KMS-11 (cell line): ENCODE measurements at regions not wholly inside any gene's neighbourhood (a gene's known extent, or its start where the extent isn't known, plus 50 kb on each side); places are given as distances from the start of the nearest gene placed in this dataset.

Source experiments
- H2AFZ ChIP-seq: fragments of 200-600 bp; sonication (generic); 2 replicates; pipeline ENCODE4 v1.6.1; 2016; ENCODE audit warnings: antibody characterized with exemption, mixed run types, low read depth
- H3K27ac ChIP-seq: fragments of 200-600 bp; sonication (generic); 2 replicates; pipeline ENCODE4 v1.6.1; 2016; ENCODE audit warnings: mild to moderate bottlenecking, mixed run types
- H3K27me3 ChIP-seq: fragments of 200-600 bp; sonication (generic); 2 replicates; pipeline ENCODE4 v1.6.1; 2017; ENCODE audit warnings: mild to moderate bottlenecking, low read depth, mixed run types, moderate library complexity; ENCODE audit not compliant: insufficient read depth
- H3K36me3 ChIP-seq: fragments of 200-600 bp; sonication (generic); 2 replicates; pipeline ENCODE4 v1.6.1; 2017; ENCODE audit warnings: mild to moderate bottlenecking, mixed run types; ENCODE audit not compliant: insufficient read depth
- H3K4me1 ChIP-seq: fragments of 200-600 bp; sonication (generic); 2 replicates; pipeline ENCODE4 v1.6.1; 2016; ENCODE audit warnings: mild to moderate bottlenecking, low read depth, mixed run types; ENCODE audit not compliant: poor library complexity, severe bottlenecking
- H3K4me2 ChIP-seq: fragments of 200-600 bp; sonication (generic); 2 replicates; pipeline ENCODE4 v1.7.0; 2016; ENCODE audit warnings: mild to moderate bottlenecking, mixed run types
- H3K4me3 ChIP-seq: fragments of 200-600 bp; sonication (generic); IDR thresholded peaks from 2 replicates; pipeline ENCODE4 v1.6.1; 2017; ENCODE audit warnings: low read depth, low read length, mixed read lengths; ENCODE audit not compliant: insufficient read depth
- H3K79me2 ChIP-seq: fragments of 200-600 bp; sonication (generic); 2 replicates; pipeline ENCODE4 v1.6.1; 2016; ENCODE audit warnings: low read depth, mixed run types; ENCODE audit not compliant: insufficient read depth
- H3K9ac ChIP-seq: fragments of 200-600 bp; sonication (generic); 2 replicates; pipeline ENCODE4 v1.6.1; 2016; ENCODE audit warnings: mild to moderate bottlenecking, mixed run types
- H4K20me1 ChIP-seq: fragments of 200-600 bp; sonication (generic); 2 replicates; pipeline ENCODE4 v1.6.1; 2016; ENCODE audit warnings: mild to moderate bottlenecking, mixed run types; ENCODE audit not compliant: insufficient read depth
- TF ChIP-seq, protein P1 (sequence below): fragments of 200-600 bp; sonication (generic); conservative IDR thresholded peaks from 2 replicates; pipeline ENCODE4 v1.6.1; 2017; ENCODE audit warnings: low read depth, mild to moderate bottlenecking, antibody characterized with exemption, low read length, moderate library complexity, mixed read lengths

DNA sequence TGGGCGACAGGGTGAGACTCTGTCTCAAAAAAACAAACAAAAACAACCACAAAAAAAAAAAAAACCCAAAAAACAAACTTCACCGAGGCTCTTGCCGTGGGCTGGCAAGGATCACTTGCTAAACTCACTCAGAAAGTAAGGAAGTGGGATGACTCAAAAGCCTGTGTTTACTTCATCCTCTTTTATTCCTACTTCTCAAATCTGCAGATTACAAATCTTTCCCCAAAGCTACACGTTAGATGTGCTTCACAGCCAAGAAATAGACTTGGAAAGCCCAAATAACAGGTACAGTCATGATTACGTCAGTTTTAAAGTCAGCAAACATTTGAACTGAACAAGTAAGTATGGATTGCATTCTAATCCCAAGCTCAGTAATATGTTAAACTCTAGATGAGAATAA, 359.3 kb downstream of the ADGRL2 start:
- Histone ChIP-seq H3K36me3 (no peaks in the 10 kb centered on the region), H3K4me1 (peaks cover 6% of the 10 kb centered on the region), H3K27ac (no peak overlapping the region), H3K4me3 (no peak overlapping the region), H3K27me3 (no peaks in the 10 kb centered on the region), H3K4me2 (no peak overlapping the region), H3K79me2 (no peaks in the 10 kb centered on the region), H3K9ac (no peak overlapping the region), H2AFZ (no peak overlapping the region), H4K20me1 (no peaks in the 10 kb centered on the region)
- TF ChIP-seq, protein P1, sequence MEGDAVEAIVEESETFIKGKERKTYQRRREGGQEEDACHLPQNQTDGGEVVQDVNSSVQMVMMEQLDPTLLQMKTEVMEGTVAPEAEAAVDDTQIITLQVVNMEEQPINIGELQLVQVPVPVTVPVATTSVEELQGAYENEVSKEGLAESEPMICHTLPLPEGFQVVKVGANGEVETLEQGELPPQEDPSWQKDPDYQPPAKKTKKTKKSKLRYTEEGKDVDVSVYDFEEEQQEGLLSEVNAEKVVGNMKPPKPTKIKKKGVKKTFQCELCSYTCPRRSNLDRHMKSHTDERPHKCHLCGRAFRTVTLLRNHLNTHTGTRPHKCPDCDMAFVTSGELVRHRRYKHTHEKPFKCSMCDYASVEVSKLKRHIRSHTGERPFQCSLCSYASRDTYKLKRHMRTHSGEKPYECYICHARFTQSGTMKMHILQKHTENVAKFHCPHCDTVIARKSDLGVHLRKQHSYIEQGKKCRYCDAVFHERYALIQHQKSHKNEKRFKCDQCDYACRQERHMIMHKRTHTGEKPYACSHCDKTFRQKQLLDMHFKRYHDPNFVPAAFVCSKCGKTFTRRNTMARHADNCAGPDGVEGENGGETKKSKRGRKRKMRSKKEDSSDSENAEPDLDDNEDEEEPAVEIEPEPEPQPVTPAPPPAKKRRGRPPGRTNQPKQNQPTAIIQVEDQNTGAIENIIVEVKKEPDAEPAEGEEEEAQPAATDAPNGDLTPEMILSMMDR = no peak

DNA sequence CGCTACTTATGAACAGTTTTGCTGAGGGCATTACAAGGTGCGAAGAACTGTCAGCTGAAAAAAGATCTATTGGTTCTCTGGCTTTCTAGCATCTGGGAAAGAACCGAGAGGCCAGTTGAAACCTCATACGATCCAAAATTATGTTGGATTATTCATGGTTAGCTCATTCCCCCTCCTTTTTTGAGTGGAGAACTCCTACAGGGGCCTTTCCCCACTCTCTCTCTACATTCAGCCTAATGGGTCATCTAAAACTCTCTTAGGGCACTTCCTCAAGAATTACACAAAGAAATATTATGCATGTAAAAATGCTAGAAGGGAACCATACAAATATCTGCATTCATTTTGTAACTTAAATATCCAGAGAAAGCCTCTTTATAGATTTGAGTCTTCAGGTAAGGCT, 358.2 kb downstream of the ADGRL2 start:
- H3K4me1 ChIP-seq = peaks cover 8% of the 10 kb centered on the region
- H2AFZ ChIP-seq = no peak overlapping the region
- no peak overlapping the region for H3K27ac ChIP-seq
- H3K4me2 ChIP-seq = no peak overlapping the region
- no peaks in the 10 kb centered on the region for H3K36me3 ChIP-seq
- H3K27me3 ChIP-seq = no peaks in the 10 kb centered on the region
- H4K20me1 ChIP-seq = no peaks in the 10 kb centered on the region
- no peak overlapping the region for H3K4me3 ChIP-seq
- TF ChIP-seq, protein P1 = no peak
- no peaks in the 10 kb centered on the region for H3K79me2 ChIP-seq
- H3K9ac ChIP-seq = no peak overlapping the region

DNA sequence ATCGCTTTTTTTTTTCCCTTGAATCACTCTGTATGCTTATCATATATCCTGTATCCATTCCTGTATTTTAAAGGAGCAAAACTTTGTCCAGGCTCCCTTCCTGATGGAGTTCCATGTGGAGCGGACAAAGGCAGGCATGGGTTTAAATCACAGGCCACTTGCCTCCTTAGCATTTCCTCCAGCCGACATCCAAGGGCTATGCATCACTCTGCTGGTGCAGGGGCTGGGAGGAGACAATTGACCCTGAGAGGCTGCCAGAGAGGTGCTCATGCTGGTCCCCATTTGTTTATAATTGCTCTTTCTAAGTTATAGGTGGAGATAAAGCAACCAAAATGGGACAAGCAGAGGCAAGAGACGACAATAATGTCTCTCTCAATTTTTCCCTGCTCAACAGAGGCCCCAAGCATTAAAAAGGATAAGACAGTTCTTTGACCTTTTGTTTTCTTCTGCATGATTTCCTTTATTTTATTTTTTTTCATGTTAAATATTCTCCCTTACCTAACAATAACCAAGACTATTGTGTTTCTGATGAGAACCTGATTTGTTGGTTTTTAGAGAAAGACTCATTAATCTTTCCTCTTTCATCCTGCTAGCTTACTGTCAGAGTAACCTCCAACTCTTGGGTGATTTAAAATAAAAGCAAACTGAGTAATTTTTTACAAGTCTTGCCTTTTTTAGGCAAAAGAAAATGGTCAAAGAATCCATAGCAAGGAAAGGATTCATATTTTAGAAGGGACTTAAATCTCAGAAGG, 353.7 kb downstream of the ADGRL2 start:
- Histone ChIP-seq H3K4me2 (no peak overlapping the region; the same call in 1 of the 2 replicates), H3K27me3 (no peaks in the 10 kb centered on the region), H3K79me2 (no peaks in the 10 kb centered on the region), H2AFZ (no peak overlapping the region), H3K36me3 (no peaks in the 10 kb centered on the region), H3K4me1 (peaks cover 28% of the 10 kb centered on the region), H3K9ac (no peak overlapping the region), H3K27ac (no peak overlapping the region), H3K4me3 (no peak overlapping the region), H4K20me1 (no peaks in the 10 kb centered on the region)
- TF ChIP-seq, protein P1 = no peak

DNA sequence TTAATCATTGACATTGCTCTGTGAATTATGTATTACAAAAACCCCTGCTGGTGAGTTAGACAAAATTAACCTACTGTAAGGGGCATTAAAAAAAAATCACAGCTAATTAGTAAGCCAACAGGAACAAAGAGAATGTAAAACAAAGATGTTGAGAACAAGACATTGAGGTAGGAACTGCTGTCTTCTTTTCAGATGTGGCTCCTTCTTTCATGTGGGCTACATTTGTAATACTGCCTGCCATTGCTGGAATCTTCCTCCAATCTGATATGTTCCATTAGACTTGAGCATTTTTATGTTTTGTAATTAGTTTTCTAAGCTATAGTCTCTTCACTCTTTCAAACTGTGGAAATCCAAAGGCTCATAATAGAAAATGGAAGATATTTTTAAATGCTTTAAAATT, 353.0 kb downstream of the ADGRL2 start:
- H4K20me1 ChIP-seq = no peaks in the 10 kb centered on the region
- H2AFZ ChIP-seq = no peak overlapping the region
- H3K9ac ChIP-seq = no peak overlapping the region
- H3K27ac ChIP-seq = no peak overlapping the region
- H3K4me2 ChIP-seq = peak overlapping the region; percentile 65
- H3K4me3 ChIP-seq = no peak overlapping the region
- peaks cover 28% of the 10 kb centered on the region for H3K4me1 ChIP-seq
- H3K36me3 ChIP-seq = no peaks in the 10 kb centered on the region
- no peaks in the 10 kb centered on the region for H3K27me3 ChIP-seq
- TF ChIP-seq, protein P1 = no peak
- no peaks in the 10 kb centered on the region for H3K79me2 ChIP-seq
